Fibroblast of upper back skin (primary cell): ENCODE measurements at regions not wholly inside any gene's neighbourhood (a gene's known extent, or its start where the extent isn't known, plus 50 kb on each side); places are given as distances from the start of the nearest gene placed in this dataset.
"Not testable (repeated sequence)": the region's sequence is repeated elsewhere in the genome, so short reads cannot be mapped to it uniquely, and the experiment has no call there.

ENCODE experiments used
- DNase-seq: peaks from one replicate; pipeline ENCODE4 v3.0.0-alpha.2; 2013

DNA sequence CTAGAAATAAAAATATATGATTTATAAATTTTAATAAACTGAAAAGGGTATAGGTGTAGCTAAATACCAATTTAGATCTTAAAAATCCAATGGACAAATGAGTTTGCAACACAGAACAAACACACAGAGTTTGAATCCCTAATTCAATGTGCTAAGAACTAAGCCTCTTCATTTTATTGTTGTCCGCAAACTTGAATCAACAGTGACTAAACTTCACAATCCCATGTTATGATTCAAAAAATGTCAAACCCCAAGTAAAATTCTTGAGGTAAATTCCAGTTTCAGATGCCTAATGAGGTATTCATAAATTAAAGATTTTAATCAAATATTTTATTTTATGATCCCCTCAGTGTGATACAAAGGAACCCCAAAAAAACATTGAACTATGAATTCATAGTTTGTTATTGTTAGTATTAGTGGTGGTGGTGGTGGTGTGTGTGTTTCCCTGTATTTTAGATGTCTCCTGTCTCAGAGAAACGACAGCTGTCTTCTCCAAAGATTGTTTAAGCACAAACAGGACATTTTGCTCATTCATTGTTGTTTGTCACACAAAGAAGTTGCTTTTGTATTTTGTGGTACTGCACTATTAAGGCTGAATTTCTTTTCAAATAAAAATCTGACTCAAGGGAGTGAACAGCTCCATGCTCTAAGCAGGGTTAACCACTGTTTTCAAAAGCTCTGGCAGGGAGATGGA lies 259.8 kb downstream of the OSR1 start:
- peak; percentile 16 for DNase-seq

DNA sequence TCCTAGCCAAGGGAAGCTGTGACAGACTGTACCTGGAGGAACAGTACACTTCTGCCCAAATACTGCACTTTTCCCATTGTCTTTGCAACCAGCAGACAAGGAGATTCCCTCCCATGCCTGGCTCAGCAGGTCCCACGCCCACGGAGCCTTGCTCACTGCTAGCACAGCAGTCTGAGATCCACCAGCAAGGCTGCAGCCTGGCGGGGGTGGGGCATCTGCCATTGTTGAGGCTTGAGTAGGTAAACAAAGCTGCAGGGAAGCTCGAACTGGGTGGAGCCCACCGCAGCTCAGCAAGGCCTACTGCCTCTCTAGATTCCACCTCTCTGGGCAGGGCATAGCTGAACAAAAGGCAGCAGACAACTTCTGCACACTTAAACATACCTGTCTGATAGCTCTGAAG lies 268.9 kb downstream of the OSR1 start:
- DNase-seq: not testable (repeated sequence)

DNA sequence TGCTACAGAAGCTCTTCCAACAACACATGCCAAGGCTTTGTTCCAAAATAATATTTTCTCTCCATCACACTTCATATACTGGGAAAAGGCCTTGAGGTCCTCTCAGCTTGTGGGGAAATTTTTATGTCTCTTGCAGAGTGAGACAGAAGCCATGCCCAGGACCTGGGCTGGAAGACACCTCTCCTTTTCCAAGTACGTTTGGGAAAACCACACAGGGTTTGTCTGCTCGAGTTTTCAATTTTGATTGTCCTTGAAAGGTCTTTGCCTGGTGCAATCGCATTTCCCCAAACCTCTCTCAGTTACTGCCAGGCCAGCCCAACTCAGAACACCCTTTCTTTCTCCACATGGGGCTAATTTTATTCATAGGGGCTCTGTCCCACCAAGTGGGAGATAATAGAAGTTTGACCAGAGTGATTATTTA lies 272.2 kb downstream of the OSR1 start:
- no peak for DNase-seq

DNA sequence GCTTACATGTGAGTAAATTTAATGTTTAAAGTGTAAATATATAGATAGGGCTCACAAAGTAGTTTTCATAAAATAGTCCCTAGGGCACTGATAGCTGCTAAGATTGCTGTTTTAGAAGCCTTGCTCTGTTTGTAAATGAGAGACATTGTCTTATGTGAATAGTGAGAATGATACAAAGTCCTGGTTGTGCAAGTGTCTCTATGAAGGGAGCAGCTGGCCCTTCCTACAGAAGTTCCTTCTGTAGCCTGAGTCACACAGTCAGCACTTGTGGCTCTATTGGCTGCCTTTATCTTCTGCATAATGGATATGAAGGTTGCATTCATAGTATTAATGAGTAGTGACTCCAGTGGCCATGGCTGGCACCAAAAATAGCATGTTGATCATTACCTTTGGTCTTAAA lies 279.7 kb downstream of the OSR1 start:
- DNase-seq: no peak

DNA sequence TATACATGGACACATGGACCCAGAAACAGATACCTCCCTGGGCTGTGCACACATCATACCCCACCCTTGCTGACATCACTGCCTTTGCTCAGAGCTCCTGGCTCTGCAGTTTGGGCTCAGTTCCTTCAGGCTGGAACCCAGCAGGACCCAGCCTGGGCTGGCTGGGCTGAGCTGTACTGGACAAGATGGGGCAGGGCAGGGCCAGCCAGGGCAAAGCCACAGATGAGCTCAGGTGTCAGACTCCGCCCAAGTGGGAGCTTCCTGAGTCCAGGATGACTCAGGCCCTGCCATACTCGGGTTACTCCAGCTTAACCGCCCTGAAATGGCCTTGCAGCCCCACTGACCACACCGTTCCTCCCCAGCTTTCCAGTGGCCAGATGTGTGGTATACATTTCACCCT lies 284.9 kb downstream of the OSR1 start:
- DNase-seq: peak; percentile 35

DNA sequence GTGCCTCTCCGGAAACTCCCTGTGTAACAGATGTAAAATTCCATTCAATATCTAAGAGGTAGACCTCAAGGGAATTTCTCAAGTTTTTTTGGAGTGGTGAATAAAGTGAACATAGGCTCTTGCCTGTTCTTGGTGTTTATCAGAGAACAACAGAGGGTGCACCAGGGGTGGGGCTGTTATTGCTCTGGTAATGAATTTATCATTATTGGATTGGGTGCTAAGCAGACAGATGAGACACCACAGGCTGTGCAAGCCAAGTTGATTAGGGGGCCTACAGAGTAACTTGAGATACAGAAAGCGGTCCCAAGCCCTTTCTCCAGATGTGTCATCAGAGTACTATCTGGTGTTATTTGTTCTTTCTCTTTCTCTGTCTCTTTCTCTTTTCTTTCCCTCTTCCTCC lies 286.3 kb downstream of the OSR1 start:
- no peak for DNase-seq

DNA sequence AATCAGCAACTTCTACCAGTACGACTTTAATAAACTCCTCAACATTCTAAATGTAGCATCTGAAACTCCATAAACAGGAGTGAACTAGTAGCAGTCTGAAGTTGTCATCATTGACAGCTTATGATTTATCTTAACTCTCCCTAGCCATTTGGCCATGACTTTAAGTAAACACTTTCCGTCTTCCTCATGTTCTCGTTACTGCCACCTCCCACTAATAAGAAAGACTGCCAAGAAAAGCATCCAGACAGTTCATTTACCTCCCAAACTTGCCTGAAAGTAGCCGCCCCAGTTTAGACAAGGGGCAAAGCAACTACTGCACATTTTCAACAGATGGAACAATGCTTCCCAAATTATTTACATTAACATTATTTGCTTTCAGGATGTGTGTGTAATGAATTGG lies 287.5 kb downstream of the OSR1 start:
- no peak for DNase-seq

DNA sequence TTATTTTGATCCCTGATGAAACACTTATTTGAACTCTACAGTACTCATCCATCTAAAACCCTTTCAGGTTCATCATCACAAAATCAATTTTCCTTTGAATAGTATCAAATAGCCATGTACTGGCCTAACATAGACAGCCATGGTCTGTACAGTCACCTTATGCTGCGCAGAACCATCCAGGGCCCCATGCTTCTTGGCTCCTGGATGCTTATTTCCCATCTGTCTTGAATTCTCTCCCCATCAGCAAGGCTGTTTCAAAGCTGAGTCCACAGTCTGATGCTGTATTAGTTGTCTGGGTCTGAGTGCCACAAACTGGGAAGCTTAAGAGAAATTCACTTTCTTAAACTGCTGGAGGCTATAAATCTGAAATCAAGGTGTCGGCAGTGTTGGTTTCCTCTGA lies 290.2 kb downstream of the OSR1 start:
- DNase-seq: no peak

DNA sequence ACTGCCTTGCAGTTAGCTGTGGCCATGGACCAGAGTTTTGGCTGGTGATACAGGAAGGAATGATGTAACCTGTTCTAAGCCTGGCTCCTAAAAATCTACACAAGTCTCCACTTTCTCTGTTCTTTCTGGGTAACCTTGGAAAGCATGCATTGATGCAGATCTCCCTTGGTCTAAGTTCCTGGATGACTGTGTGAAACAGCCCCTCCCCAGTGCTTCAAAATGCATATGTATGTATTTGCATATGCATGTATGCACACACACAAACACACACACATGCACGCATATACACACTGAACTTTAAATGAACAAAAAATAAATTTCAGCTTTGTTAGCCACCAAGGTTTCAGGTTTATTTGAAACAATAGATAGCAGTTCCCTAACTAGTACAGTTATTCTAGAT lies 296.1 kb downstream of the OSR1 start:
- no peak for DNase-seq

DNA sequence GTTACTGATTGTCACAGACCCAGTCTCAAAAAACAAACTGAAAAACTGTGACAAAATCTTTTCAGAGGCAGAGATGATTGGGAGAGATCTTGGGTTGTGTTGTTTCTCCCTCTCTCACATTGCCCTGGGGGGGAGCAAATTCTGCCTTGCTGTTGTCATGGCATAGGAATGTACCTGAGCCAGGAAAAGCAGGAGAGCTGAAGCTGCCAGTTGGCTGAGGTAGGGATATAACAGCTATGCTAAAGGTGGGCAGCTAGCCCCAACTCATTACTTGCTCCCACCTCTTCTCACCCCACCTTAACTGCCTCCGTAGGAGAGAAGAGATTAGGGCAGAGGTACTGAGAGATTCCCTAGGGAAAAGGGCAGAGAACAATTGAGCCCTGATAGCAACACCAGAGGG lies 299.3 kb downstream of the OSR1 start:
- DNase-seq: no peak

DNA sequence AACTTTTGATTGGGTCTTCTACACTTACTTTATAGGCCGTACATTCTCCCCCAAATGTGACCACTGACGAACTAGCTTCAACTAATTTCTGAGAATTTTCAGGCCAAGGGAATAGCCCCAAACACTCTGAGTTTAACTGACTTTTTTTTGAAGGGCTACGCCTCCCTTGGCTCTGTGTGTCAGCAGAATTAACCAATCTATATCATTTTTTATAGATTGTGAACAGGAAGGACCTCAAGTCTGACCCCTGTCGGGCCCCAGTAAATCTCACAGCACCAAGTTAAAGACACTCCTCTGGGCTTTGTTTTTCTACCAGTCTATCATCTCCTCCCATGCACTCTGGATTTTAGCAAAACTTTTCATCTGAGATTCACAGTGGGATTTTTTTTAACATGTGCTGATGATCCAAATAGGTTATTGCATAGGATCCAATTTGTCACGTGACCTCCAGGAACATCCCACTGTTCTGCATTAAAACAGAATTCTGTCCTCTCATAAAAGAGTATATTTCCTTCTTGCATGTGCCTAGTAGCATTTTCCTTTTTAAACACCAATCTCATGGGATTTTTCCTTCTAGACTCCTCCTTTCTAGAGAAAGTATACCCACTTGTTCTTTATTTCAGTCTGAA lies 307.1 kb downstream of the OSR1 start:
- no peak for DNase-seq

DNA sequence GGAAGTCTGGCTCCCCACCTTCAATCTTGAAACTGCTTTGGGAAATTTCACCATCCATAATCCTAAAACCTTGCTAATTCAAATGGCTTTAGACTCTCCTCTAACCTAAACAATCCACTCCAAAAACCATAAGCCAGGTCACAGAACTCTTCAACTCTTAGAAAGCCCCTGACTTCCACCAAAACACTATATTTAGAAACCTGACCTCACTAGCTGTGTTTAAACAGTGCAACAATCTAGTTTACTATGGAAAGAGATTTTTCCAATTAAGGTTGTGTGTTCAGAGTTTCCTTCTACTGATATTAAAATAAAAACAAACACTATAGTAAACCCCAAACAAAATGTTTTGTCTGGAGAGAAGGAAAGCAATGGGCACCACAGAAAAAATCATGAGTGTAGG lies 308.1 kb downstream of the OSR1 start:
- no peak for DNase-seq

DNA sequence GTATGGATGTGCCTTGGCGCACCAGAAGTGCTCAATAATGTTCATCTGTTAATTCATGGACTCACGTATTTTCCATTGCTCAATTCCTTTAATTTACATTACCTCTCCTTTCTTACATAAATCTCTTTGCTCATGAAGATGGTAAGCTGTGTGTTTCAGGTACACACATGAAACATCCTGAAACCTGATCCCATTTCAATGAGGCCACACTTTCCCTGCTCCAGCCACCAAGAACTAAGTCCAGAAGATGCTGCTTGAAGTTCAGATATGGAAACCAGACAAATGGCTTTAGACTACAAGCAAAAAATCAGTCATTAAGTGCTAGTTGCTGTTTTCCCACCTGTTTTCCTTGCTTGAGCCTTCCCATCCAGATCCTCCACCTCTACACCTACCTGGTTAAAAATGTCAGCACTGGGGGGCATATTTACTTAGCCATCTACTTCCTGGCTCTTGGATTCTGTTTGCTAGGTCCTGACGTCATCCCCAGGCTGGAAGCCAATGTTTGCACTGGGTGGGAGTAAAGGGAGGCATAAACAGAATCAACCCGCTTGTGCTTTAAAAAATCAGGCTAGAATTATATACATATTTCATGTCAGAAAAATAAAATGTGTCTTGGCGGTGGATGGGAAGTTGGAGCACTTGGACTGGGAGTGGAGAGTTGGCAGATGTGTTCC lies 309.7 kb downstream of the OSR1 start:
- DNase-seq: no peak

DNA sequence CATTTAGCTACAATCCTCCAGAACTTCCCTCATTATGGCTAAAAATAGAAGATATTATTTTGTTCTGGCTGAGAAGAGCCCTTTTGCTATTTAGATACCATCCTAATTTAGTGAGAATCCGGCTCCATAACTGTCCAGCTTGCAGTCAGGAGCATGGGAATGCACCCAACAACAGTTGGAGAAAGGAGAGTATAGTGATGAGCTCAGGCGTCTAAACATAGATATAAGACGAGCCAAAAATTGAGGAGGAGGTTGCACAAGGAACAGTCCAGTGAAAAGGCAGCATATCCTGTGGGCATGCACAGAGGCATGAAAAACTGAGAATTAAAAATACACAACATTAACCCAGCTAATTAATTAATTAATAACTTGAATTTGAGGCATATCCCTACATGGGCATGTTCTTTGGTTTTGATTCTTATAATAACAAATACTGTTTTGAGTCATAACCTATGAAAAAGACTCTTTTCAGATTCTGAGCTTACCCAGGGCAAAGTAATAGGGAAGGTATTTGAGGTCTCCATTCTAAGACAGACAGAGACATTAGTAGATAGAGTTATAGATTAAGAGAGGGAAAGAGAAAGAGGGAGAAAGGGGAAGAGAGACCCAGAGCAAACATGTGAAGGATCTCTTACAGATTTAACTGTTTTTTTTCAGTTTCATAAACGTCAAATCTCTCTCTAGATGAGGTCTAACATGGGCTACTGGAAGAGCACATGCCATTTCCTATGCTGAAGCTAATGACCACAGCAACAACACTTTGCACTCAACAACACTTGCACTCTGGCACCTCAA lies 311.2 kb downstream of the OSR1 start:
- DNase-seq: no peak

DNA sequence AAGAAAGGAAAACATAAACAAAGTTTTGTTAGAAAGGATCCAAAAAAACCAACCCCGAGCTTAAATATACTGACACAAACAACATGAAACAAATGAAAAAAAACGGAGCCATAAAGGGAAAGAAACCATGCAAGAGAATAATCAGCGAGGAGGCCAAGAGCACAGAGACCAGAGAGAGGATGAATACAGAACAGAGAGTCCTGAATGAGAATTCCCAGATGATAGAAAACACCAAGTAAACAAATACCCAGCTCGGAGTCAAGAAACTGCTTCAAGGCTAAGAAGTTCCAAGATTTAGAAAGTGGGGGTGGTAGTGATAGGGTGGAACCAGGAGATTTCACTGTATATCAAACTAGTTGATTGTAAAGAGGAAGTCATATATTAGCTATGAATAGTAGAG lies 313.3 kb downstream of the OSR1 start:
- no peak for DNase-seq

DNA sequence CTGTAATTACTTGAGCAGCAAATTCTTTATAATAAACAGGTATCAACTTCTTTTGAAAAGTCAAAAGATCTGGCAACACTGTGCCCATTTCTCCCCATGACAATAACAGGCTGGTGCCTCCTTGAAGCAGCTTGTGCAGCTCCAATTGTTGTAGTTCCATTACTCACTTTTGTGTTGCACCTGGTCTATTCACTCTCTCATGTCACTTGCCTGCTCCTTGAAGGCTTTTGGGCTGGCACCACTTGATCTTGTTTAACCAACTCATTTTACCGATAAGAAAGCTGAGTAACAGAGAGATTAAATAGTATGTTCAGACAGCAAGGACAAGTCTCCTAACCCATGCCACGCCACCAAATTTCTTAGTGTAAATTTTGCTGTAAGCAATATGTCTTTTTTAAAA lies 314.5 kb downstream of the OSR1 start:
- no peak for DNase-seq

DNA sequence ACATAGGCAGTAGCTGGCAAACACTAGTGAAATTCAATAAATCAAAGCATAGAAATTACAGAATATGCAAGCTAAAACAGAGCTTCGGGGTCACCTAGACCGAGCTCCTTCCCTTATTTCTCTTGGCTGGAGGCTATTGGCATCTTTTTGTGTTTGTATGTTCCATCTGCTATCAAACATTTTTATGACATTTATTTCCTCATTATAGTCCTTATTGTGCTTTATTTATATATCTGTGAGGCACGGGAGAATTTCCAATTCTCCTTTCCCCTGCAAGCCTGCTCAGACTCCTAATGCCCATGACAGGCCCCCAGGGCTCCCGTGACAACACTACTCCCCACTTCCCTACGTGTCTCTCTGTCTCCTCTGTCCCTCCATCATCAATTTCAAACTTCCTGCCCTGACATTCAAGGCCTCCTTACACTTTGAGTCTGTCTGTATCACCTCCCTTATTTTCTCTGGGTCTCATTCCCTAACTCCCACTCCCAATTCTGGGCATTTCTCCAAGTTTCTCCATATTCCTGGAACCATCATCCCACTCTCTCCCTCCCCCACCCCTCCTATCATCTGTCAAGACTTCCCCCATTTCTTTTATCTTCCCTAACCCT lies 316.9 kb downstream of the OSR1 start:
- DNase-seq: no peak

DNA sequence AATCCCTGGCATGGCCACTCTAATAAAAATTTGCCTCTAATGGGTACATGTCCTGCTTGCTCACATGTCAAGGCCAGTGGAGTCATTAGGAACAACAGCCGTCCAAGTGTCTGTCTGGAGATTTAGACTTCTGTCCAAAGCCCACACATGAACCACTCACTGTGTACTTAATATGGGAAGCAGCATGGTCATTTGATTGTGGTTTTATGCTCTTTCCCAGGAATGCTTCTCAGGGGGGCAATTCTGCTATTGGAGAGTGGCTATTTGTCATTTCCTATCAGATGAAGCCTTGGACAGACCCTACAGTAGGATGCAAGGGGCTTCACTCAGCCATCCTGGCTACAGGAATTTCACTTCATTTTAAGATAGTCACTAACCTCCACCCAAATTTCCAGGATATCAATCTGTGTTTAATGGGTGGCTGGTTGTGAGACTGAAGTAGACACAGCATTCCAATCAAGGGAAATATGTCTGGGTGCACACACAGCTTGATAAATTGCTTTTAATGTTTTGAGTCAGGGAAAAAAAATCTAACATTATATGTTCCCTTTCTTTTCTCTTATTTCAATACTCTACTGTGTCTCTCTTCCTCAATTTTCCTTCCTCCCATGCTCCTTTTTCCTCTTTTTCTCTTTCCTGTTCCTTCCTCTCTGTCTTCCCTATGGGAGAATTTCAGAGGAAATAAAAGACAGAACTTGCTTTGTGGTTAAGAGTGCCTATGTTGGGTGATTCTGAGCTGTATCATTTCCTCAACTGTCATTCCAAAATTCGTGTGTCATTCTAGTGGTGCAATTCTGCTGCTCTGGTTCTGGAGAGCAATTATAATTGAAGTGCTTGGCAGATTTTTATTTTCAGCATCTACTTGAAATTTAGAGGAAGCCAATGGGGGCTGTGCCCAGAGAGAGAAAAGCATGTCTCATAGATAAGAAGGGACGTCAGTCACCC lies 320.1 kb downstream of the OSR1 start:
- DNase-seq: peak; percentile 91

DNA sequence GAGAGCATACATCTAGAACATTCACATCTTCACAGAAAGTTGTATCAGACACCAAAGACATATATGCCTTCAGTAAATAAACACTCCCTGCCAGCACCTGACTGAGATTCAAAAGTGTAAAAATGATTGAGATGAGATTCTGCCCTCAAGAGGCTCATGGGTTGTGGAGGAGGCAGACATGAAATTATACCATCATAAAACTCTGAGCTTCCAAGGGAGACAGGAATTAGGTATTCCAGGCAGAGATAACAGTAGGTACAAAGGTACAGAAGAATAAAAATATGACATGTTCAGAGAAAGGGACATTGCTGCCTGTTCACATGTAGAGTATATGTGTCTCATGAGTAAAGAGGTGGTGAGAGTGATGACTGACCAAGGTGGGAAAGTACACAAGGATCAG lies 322.3 kb downstream of the OSR1 start:
- no peak for DNase-seq

DNA sequence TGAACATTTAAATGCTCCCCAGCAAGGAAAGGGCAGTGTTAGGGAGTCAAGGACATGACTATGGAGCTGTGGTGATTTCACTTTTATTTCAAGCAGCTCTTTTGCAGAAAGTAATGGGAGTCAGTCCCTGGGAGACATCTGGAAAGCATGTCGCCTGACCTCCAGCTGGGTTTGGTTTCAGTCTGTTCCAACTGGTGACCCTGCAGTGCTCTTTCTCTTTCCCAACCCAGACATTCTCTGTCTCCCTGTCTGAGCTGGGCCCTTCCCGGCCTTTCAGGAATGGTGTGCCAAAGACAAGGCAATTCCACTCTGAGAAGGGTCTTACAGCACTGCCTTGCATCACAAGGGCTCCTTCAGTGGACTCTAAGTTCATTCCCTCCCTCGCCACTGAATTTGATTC lies 323.2 kb downstream of the OSR1 start:
- DNase-seq: peak; percentile 89

DNA sequence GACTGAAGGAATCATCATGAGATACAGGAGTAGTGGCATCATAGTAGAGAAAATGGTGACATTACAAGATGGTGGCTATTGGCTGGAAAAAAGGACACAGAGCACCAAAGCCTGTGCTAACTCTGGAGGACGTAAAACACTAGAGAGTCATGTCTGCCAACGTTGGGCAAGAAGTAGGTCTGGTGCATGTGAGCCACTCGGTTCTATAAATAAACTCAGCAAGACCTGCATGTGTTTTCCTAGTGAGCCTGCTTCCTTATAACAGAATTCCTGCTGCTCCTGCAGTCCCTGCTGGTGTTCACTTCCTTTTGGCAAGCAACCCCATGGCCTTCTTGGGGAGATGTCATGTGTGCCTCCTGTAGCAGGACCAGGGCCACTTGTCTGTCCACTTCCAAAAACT lies 325.2 kb downstream of the OSR1 start:
- no peak for DNase-seq

DNA sequence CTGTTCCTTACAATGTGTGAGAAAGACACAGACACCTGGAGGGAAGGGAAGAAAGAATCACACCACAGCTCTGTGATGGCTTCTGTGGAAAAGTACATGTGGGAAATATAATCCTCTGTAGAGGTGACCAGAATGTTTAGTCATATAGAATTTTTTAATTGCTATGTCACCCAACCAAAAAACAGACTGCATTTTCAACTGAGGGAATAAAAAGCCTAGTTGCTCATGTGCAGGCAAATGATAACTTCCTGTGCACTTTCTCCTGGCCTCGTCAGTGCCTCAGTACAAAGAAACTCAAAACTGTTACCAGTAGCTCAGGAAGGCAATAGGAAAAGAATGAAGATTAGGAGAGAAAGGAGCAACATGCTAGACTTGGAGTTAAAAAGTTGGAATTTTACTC lies 326.8 kb downstream of the OSR1 start:
- DNase-seq: no peak
